ENCODE measurements at regions not wholly inside any gene's neighbourhood (a gene's known extent, or its start where the extent isn't known, plus 50 kb on each side); places are given as distances from the start of the nearest gene placed in this dataset.
A peak's percentile ranks its signal among the peaks of the same experiment; 100 is the strongest.
"Not testable (repeated sequence)": the region's sequence is repeated elsewhere in the genome, so short reads cannot be mapped to it uniquely, and the experiment has no call there.

DNA sequence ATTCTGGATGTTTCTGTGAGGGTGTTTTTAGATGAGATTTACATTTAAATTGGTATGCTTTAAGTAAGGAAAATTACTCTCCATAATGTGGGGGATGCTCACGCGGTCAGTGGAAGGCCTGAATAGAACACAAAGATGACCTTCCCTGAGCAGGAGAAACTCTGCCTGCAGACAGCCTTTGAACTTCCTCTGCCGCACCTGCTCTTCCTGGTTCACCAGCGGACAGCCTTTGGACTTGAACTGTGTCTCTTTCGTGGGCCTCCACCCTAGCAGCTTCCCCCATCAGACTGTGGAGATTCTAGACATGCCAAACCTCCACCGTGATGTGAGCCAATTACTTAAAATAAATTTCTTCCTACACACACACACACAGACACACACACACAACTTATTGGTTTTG, 210.7 kb downstream of the EFCAB11 start:
- no peak for DNase-seq (ENCODE audit: low spot score)

GRCh38 chr14:89740241-89740640, 214.3 kb downstream of the EFCAB11 start:
- DNase-seq (ENCODE audit: low spot score), result no peak

- no peak for DNase-seq (ENCODE audit: low spot score)
These were observed 217.6 kb downstream of the EFCAB11 start for GRCh38 chr14:89736881-89737280.

DNA sequence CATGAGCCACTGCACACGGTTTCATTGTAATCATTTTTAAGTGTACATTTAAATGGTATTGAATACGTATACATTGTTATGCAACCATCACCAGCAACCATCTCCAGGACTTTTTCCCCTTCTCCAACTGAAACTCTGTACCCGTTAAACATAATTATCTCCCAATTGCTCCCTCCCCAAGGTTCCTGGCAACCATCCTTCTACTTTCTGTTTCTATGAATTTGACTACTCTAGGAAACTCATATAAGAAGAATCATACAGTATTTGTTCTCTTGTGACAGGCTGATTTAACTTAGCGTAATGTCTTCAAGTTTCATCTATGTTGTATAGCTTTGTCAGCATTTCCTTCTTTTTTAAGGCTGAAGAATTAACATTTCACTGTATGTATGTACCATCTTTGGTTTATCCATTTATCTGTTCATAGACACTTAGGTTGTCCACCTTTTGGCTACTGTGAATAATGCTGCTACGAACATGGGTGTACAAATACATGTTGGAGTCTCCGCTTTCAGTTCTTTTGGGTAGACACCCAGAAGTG, 223.1 kb downstream of the EFCAB11 start:
- DNase-seq (ENCODE audit: low spot score), result no peak

- no peak for DNase-seq (ENCODE audit: low spot score)
These were observed 223.8 kb downstream of the EFCAB11 start for GRCh38 chr14:89730687-89731086.

GRCh38 chr14:89728964-89729363, 225.6 kb downstream of the EFCAB11 start:
- no peak for DNase-seq (ENCODE audit: low spot score)

- DNase-seq (ENCODE audit: low spot score), result not testable (repeated sequence)
These were observed 228.3 kb downstream of the EFCAB11 start for GRCh38 chr14:89726226-89726625.

- DNase-seq (ENCODE audit: low spot score), result no peak
These were observed 229.9 kb downstream of the EFCAB11 start for GRCh38 chr14:89724628-89724960.

GRCh38 chr14:89723930-89724627, 230.5 kb downstream of the EFCAB11 start:
- no peak for DNase-seq (ENCODE audit: low spot score)

DNA sequence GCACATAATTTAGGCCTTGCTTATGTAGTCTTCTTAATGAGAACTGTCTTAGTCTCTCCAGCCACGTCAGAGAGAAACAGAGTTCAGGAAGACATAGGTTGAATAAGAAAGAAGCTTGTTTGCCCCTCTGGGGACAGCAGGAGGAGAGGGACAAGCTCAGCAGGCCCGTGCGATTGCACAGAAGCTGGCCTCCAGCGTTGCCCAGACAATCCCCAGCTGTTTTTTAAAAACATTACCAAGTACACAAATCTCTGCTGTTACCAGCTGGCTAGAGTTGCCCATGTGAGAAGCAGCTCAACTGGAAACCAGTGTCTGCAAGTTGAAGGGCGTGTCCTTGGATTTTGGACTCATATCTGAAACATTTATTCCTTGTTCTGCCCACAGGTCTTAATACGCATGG, 232.6 kb downstream of the EFCAB11 start:
- no peak for DNase-seq (ENCODE audit: low spot score)

DNA sequence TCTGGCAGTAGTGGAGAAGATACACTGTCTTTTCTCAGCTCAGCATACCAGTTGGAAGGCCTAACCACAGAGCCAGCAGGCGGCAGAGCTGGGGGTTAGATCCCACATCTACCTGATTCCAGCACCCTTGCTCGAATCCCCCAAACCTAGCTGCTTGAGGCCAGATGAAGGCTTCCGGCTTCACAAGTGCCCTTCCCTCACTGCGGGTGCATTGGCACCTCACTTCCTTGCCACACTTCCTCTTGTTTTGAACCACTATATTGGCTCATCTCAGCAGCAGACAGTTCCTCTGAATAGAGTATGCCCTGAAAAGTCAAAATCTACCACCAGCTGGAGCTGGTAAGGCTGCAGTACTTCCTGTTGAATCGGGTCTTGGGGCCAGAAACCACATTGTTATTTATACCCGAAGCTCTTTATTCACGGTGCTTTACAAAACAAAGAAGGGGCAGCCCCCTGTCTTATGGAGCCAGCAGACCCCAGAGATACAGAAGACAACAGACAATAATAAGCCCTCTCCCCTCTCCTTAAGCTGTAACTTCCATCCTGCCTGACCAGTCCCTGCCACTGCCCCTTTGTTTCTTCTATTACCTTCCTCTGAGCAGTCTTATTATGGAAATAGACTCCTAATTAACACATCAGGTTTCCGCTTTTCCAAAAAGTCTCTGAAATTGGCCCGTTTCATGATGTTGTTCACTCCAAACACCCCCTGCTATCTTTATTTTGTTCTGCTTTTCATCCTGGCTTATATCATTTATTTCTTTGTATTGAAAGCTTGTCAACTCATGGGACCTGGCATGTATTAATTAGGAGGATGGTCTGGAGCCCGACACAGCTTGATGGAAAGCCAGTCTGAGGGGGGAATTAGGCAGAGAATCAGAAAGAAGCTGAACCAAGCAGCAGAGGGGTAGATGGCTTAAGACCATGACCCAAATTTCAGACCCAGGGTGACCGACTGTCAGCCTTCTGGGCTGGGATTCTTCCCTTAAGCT, 233.5 kb downstream of the EFCAB11 start:
- no peak for DNase-seq (ENCODE audit: low spot score)

- no peak for DNase-seq (ENCODE audit: low spot score)
These were observed 234.3 kb downstream of the EFCAB11 start for GRCh38 chr14:89720076-89720687.

- DNase-seq (ENCODE audit: low spot score), result no peak
These were observed 235.0 kb downstream of the EFCAB11 start for GRCh38 chr14:89719366-89720075.

DNA sequence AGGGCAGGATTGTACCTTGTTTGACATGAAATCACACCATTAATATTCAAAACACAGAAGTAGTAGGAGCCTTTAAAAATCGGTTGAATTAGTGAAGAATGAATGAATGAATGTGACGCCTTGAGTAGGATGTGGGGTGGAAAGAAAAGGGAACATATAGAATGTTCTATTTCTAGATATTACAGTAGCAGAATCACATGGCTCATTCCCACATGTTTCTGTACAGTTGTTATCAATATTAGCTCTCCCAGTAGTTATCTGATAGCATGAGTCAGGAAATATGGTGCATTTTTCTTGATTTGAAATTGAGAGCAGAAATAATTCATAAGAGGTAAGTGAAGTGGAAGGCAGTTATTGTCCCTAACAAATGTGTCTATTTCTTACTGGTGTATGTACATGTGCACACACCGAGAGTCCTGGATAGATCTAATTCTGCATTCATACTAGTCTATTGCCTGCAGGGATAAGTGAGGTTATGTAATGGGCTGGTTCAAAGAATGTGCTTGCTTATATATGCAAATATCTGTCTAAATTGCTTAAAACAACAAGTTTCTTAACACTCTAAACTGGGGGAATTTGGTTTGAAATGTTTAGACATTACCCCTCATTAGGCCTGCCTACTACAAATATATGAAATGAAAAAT, 245.4 kb downstream of the EFCAB11 start:
- no peak for DNase-seq (ENCODE audit: low spot score)

DNA sequence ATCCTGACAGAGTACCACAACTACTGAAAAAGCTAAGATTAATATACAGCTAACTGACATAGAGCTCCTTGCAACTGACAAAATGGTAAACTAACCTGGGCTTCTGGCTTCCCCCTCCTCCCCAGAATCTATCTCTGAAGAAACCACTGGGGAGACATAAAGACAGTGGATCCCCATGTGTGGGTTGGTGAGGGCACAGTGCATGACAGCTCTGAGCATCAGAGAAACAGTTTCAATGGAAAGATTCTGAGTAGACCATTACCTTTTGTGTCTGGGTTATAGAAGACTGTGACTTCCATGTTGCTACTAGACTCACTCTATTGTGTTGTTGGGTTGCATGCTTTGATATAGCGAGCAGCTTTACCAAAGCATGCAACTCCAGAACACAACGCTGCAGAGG, 247.4 kb downstream of the EFCAB11 start:
- no peak for DNase-seq (ENCODE audit: low spot score)

DNA sequence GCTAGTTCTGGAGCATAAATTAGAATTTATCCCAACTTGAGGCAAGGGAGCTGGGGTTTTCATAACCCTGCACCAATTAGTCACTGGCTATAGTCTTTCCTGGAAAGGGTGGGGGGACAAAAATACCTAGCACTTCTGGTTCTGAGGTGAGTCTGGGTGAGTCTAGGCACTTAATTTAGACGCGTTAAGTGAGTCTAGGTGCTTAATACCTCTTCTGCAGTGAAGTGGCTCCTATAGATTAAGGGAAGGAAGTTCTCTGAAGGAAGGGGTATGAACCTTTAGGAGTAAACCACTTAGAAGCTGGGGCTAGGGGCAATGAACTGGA, 251.7 kb downstream of the EFCAB11 start:
- no peak for DNase-seq (ENCODE audit: low spot score)

DNA sequence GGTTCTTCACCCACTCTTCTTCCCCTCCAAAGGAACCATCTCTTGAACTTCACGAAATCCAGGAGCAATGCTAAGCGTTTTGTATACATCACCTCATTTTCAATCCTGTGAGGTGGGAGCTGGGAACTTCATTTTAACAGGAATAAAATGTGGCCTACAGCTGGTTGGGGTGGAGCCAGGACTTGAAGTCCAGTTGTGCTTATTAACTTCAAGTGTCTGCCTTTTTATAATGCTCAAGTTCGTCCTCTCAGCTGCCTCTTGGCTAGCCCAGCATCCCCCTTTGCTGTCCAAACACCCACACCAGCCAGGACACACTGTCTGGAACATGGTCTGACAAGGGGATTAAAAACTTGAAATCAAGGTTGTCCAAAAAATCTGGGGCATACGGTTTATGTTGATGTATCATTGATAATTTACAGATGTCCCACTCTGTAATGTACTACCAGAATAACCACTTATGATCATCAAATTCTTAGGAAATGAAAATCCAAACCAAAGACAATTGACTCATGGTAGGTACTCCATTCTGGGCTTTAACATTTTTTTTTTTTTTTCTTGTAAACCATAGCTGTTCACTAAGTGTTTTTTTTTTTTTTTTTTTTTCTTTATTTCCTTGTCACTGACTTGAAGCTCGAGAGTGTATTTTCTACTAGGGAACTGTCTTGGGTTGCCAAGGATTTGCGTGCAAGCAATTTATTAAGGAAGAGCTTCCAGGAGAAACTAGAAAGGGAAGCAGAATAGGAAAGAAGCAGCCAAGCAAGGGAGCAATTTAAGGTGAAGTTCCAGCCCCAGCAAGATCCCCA, 252.3 kb downstream of the EFCAB11 start:
- no peak for DNase-seq (ENCODE audit: low spot score)

- DNase-seq (ENCODE audit: low spot score), result peak; percentile 73
These were observed 253.1 kb downstream of the EFCAB11 start for GRCh38 chr14:89701211-89702043.

GRCh38 chr14:89700801-89701200, 253.7 kb downstream of the EFCAB11 start:
- no peak for DNase-seq (ENCODE audit: low spot score)

- DNase-seq (ENCODE audit: low spot score), result no peak
These were observed 255.5 kb downstream of the EFCAB11 start for GRCh38 chr14:89699071-89699470.
